HG02938 (cell line): ENCODE measurements at regions not wholly inside any gene's neighbourhood (a gene's known extent, or its start where the extent isn't known, plus 50 kb on each side); places are given as distances from the start of the nearest gene placed in this dataset.
"Not testable (repeated sequence)": the region's sequence is repeated elsewhere in the genome, so short reads cannot be mapped to it uniquely, and the experiment has no call there.

Experiments used
- ATAC-seq: cut with Tn5 transposase; IDR thresholded peaks from one replicate; pipeline ENCODE4 v1.9.1; 2021; ENCODE audit warnings: mild to moderate bottlenecking, moderate library complexity; ENCODE audit not compliant: unreplicated experiment

- ATAC-seq, result no peak
Measured at GRCh38 chr15:26197719-26198118, 334.6 kb upstream of the ATP10A start.

- ATAC-seq, result no peak
Measured at GRCh38 chr15:26197060-26197459, 333.9 kb upstream of the ATP10A start.

- ATAC-seq, result no peak
Measured at GRCh38 chr15:26191193-26191592, 328.1 kb upstream of the ATP10A start.

GRCh38 chr15:26186138-26186537 lies 323.0 kb upstream of the ATP10A start:
- not testable (repeated sequence) for ATAC-seq

- ATAC-seq, result no peak
Measured at GRCh38 chr15:26182441-26182840, 319.3 kb upstream of the ATP10A start.

- ATAC-seq, result no peak
Measured at GRCh38 chr15:26179906-26180305, 316.8 kb upstream of the ATP10A start.

- no peak for ATAC-seq
Measured at GRCh38 chr15:26178640-26179220, 315.6 kb upstream of the ATP10A start.

GRCh38 chr15:26177816-26178215 lies 314.7 kb upstream of the ATP10A start:
- ATAC-seq, result no peak

- no peak for ATAC-seq
Measured at GRCh38 chr15:26176831-26177230, 313.7 kb upstream of the ATP10A start.

GRCh38 chr15:26171266-26171665 lies 308.1 kb upstream of the ATP10A start:
- ATAC-seq, result no peak

GRCh38 chr15:26166429-26166828 lies 303.3 kb upstream of the ATP10A start:
- no peak for ATAC-seq

- no peak for ATAC-seq
Measured at GRCh38 chr15:26165546-26165945, 302.4 kb upstream of the ATP10A start.

- no peak for ATAC-seq
Measured at GRCh38 chr15:26160343-26160742, 297.2 kb upstream of the ATP10A start.

GRCh38 chr15:26158176-26158575 lies 295.0 kb upstream of the ATP10A start:
- ATAC-seq, result no peak

- ATAC-seq, result no peak
Measured at GRCh38 chr15:26157081-26157480, 294.0 kb upstream of the ATP10A start.

- no peak for ATAC-seq
Measured at GRCh38 chr15:26156051-26156450, 292.9 kb upstream of the ATP10A start.

- no peak for ATAC-seq
Measured at GRCh38 chr15:26148156-26148860, 285.2 kb upstream of the ATP10A start.

GRCh38 chr15:26146202-26146601 lies 283.1 kb upstream of the ATP10A start:
- ATAC-seq, result no peak

- no peak for ATAC-seq
Measured at GRCh38 chr15:26145796-26146195, 282.7 kb upstream of the ATP10A start.

- ATAC-seq, result no peak
Measured at GRCh38 chr15:26144836-26145235, 281.7 kb upstream of the ATP10A start.

- ATAC-seq, result no peak
Measured at GRCh38 chr15:26143221-26143620, 280.1 kb upstream of the ATP10A start.

GRCh38 chr15:26134812-26135211 lies 271.7 kb upstream of the ATP10A start:
- ATAC-seq, result no peak

GRCh38 chr15:26134152-26134551 lies 271.0 kb upstream of the ATP10A start:
- ATAC-seq, result no peak
